Neural progenitor cell (in vitro differentiated cells): ENCODE measurements at regions not wholly inside any gene's neighbourhood (a gene's known extent, or its start where the extent isn't known, plus 50 kb on each side); places are given as distances from the start of the nearest gene placed in this dataset.

Experiments used
- EZH2 ChIP-seq: fragments of 200-600 bp; sonication (generic); IDR thresholded peaks from 2 replicates; pipeline ENCODE4 v1.6.1; 2017; ENCODE audit warnings: antibody characterized with exemption, mild to moderate bottlenecking, moderate library complexity
- EZH2phosphoT487 ChIP-seq: fragments of 200-600 bp; sonication (generic); IDR thresholded peaks from 2 replicates; pipeline ENCODE4 v1.6.1; 2017; ENCODE audit warnings: antibody characterized with exemption
- TF ChIP-seq, protein P1 (sequence below): fragments of 200-600 bp; sonication (generic); IDR thresholded peaks from 2 replicates; pipeline ENCODE4 v1.5.1; 2017; ENCODE audit warnings: antibody characterized with exemption, mild to moderate bottlenecking

GRCh38 chr17:53449324-53449723, 373.4 kb upstream of the KIF2B start:
- TF ChIP-seq, protein P1, sequence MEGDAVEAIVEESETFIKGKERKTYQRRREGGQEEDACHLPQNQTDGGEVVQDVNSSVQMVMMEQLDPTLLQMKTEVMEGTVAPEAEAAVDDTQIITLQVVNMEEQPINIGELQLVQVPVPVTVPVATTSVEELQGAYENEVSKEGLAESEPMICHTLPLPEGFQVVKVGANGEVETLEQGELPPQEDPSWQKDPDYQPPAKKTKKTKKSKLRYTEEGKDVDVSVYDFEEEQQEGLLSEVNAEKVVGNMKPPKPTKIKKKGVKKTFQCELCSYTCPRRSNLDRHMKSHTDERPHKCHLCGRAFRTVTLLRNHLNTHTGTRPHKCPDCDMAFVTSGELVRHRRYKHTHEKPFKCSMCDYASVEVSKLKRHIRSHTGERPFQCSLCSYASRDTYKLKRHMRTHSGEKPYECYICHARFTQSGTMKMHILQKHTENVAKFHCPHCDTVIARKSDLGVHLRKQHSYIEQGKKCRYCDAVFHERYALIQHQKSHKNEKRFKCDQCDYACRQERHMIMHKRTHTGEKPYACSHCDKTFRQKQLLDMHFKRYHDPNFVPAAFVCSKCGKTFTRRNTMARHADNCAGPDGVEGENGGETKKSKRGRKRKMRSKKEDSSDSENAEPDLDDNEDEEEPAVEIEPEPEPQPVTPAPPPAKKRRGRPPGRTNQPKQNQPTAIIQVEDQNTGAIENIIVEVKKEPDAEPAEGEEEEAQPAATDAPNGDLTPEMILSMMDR = no peak
- TF ChIP-seq EZH2phosphoT487 = no peak
- TF ChIP-seq EZH2 = no peak
